Testis (tissue), 2 donors: ENCODE measurements at regions not wholly inside any gene's neighbourhood (a gene's known extent, or its start where the extent isn't known, plus 50 kb on each side); places are given as distances from the start of the nearest gene placed in this dataset.
"Not testable (repeated sequence)": the region's sequence is repeated elsewhere in the genome, so short reads cannot be mapped to it uniquely, and the experiment has no call there.

ENCODE experiments used
- DNase-seq: peaks from one replicate; pipeline ENCODE4 v3.0.0-alpha.2; 2019
- H3K27ac ChIP-seq, 2 donors: fragments of 200-600 bp; sonication (generic); one replicate each; pipeline ENCODE4 v1.5.1; 2019
- H3K27me3 ChIP-seq: fragments of 200-600 bp; sonication (generic); one replicate; pipeline ENCODE4 v1.5.1; 2019
- H3K36me3 ChIP-seq: fragments of 200-600 bp; sonication (generic); one replicate; pipeline ENCODE4 v1.5.1; 2017; ENCODE audit warnings: low read depth; ENCODE audit errors: missing control alignments
- H3K4me1 ChIP-seq: fragments of 200-600 bp; sonication (generic); one replicate; pipeline ENCODE4 v1.5.1; 2019
- H3K4me3 ChIP-seq, 2 donors: fragments of 200-600 bp; sonication (generic); one replicate each; pipeline ENCODE4 v1.5.1; 2017 to 2019
- H3K9me3 ChIP-seq: fragments of 200-600 bp; sonication (generic); one replicate; pipeline ENCODE4 v1.5.1; 2017
- CTCF ChIP-seq, 3 experiments: fragments of 450-650 bp in 2 of 3; fragments of 200-600 bp in 1 of 3; sonication (generic) in 1 of 3; IDR thresholded peaks; one replicate each; pipeline ENCODE4 v1.5.1; 2016 to 2019; ENCODE audit warnings: antibody characterized with exemption in 3 of 3, mild to moderate bottlenecking in 2 of 3, moderate library complexity in 1 of 3
- POLR2A ChIP-seq: fragments of 450-650 bp; IDR thresholded peaks from one replicate; pipeline ENCODE4 v1.6.1; 2017; ENCODE audit warnings: antibody characterized with exemption, mild to moderate bottlenecking, moderate library complexity
- WGBS, 2 donors: methylation state at CpG; one replicate each; pipeline ENCODE4 v1.1.5; 2018; 5-methylcytosine and 5-hydroxymethylcytosine counted together
- intact Hi-C: fragments of 100-400 bp; cut with DNase I; formaldehyde crosslinking; loops from one replicate; pipeline ENCODE4 v1.15.1; 2023; ENCODE audit warnings: low total_unique reads

- H3K27me3 ChIP-seq, result no peaks in the 10 kb centered on the region
- intact Hi-C loops, result no loop called here
- H3K9me3 ChIP-seq, result no peaks in the 10 kb centered on the region
- WGBS, 2 donors, result 88 to 89% methylated on average over 5 of the region's 5 CpGs
- no peaks in the 10 kb centered on the region for H3K4me1 ChIP-seq
- no peaks in the 10 kb centered on the region for H3K36me3 ChIP-seq
- TF ChIP-seq CTCF (IDR thresholded peaks at IDR 0.05) (no peak), POLR2A (no peak)
- no peak for DNase-seq
- H3K27ac ChIP-seq, result no peak overlapping the region
- H3K4me3 ChIP-seq, result no peak overlapping the region
These were observed 608.6 kb upstream of the NR3C2 start for GRCh38 chr4:149050840-149051239.

GRCh38 chr4:149048451-149049143, 606.4 kb upstream of the NR3C2 start:
- H3K36me3 ChIP-seq, result no peaks in the 10 kb centered on the region
- 88 to 89% methylated on average over 3 of the region's 3 CpGs for WGBS, 2 donors
- no peaks in the 10 kb centered on the region for H3K9me3 ChIP-seq
- no peak overlapping the region for H3K4me3 ChIP-seq
- H3K27ac ChIP-seq, result no peak overlapping the region
- no peaks in the 10 kb centered on the region for H3K4me1 ChIP-seq
- H3K27me3 ChIP-seq, result no peaks in the 10 kb centered on the region
- TF ChIP-seq CTCF (IDR thresholded peaks at IDR 0.05), result no peak
- TF ChIP-seq POLR2A, result no peak
- intact Hi-C loops, result no loop called here
- DNase-seq, result no peak

- intact Hi-C loops, result no loop called here
- TF ChIP-seq CTCF (IDR thresholded peaks at IDR 0.05), result no peak
- no peak for TF ChIP-seq POLR2A
- no peaks in the 10 kb centered on the region for H3K9me3 ChIP-seq
- no peaks in the 10 kb centered on the region for H3K4me1 ChIP-seq
- no peak overlapping the region for H3K27ac ChIP-seq
- no peaks in the 10 kb centered on the region for H3K36me3 ChIP-seq
- H3K27me3 ChIP-seq, result no peaks in the 10 kb centered on the region
- no peak for DNase-seq
- WGBS, 2 donors, result 94 to 98% methylated on average over 2 of the region's 2 CpGs
- H3K4me3 ChIP-seq, result no peak overlapping the region
These were observed 605.2 kb upstream of the NR3C2 start for GRCh38 chr4:149047368-149047767.

- H3K4me3 ChIP-seq, result no peak overlapping the region
- intact Hi-C loops, result no loop called here
- DNase-seq, result no peak
- WGBS, 2 donors, result 79 to 82% methylated on average over 3 of the region's 3 CpGs
- no peaks in the 10 kb centered on the region for H3K9me3 ChIP-seq
- no peak for TF ChIP-seq CTCF (IDR thresholded peaks at IDR 0.05)
- TF ChIP-seq POLR2A, result no peak
- H3K27me3 ChIP-seq, result no peaks in the 10 kb centered on the region
- no peak overlapping the region for H3K27ac ChIP-seq
- H3K4me1 ChIP-seq, result no peaks in the 10 kb centered on the region
- H3K36me3 ChIP-seq, result no peaks in the 10 kb centered on the region
These were observed 603.5 kb upstream of the NR3C2 start for GRCh38 chr4:149045731-149046130.

GRCh38 chr4:149039786-149040185, 597.6 kb upstream of the NR3C2 start:
- intact Hi-C loops, H3K9me3 ChIP-seq, H3K27me3 ChIP-seq, H3K36me3 ChIP-seq, DNase-seq, H3K4me3 ChIP-seq, H3K27ac ChIP-seq, H3K4me1 ChIP-seq: not testable (repeated sequence)
- 80 to 91% methylated on average over 2 of the region's 2 CpGs for WGBS, 2 donors
